K562 (cell line): ENCODE measurements at regions not wholly inside any gene's neighbourhood (a gene's known extent, or its start where the extent isn't known, plus 50 kb on each side); places are given as distances from the start of the nearest gene placed in this dataset.

Experiments used
- ATAC-seq: fragments of 200-7000 bp; cut with Tn5 transposase; 3 replicates; pipeline ENCODE4 v1.9.1; 2020; ENCODE audit warnings: moderate library complexity
- BruUV-seq: library from RNA; stranded (reverse); fragments of 400-500 nt; replicated peaks from 2 replicates; lab custom pipeline; 2021; lab: Mats Ljungman, UMichigan
- CTCF ChIA-PET: fragments of 300-600 bp; formaldehyde crosslinking; extraction: SDS; loops from one replicate; lab custom pipeline; 2021; ENCODE audit warnings: low intra/inter-chr PET ratio; lab: Yijun Ruan, JAX
- POLR2A ChIA-PET: fragments of 300-600, 350-650 bp; sonication (Branson Sonifier 250); formaldehyde crosslinking; extraction: SDS; loops from one replicate; lab custom pipeline; 2021; ENCODE audit warnings: antibody characterized with exemption, inconsistent platforms; lab: Yijun Ruan, JAX
- DNase-seq, 4 experiments: peaks; one replicate each; pipeline versions ENCODE4 v3.0.0 to v3.0.0-alpha.2; 2011 to 2018; ENCODE audit warnings: low spot score in 3 of 4, mixed read lengths in 3 of 4; ENCODE audit errors: extremely low read depth in 1 of 4
- FAIRE-seq: peaks from 2 replicates; lab custom pipeline; 2011; peaks lifted over from hg19 to GRCh38; lab: Jason Lieb, UNC
- H2AFZ ChIP-seq: 2 replicates; pipeline ENCODE4 v1.6.0; 2011; ENCODE audit warnings: low read depth, low read length, control low read depth, inconsistent platforms
- H3K27ac ChIP-seq: fragments of 200-600 bp; 3 replicates; pipeline ENCODE4 v1.8.0; 2011; ENCODE audit warnings: low read depth, mild to moderate bottlenecking, control low read depth, inconsistent platforms, low read length, moderate library complexity, mixed read lengths; ENCODE audit errors: extremely low read depth
- H3K27me3 ChIP-seq, 2 experiments: fragments of 300-600 bp in 1 of 2; 2 replicates in 1 of 2; 3 replicates in 1 of 2; pipeline versions ENCODE4 v1.6.0 to v1.8.0; 2011; ENCODE audit warnings: inconsistent platforms in 2 of 2, low read length in 2 of 2, mild to moderate bottlenecking in 1 of 2, mixed read lengths in 1 of 2, moderate library complexity in 1 of 2; ENCODE audit not compliant: control insufficient read depth in 2 of 2, insufficient read depth in 2 of 2
- H3K36me3 ChIP-seq: fragments of 300-600 bp; 3 replicates; pipeline ENCODE4 v1.8.0; 2011; ENCODE audit warnings: mild to moderate bottlenecking, low read length, inconsistent platforms; ENCODE audit not compliant: control insufficient read depth, insufficient read depth
- H3K4me1 ChIP-seq, 2 experiments: fragments of 200-600 bp in 1 of 2; replicated peaks in 1 of 2; 2 replicates in 1 of 2; 3 replicates in 1 of 2; pipeline versions ENCODE4 v1.5.1 to v1.8.0; 2011; ENCODE audit warnings: inconsistent platforms in 2 of 2, low read length in 2 of 2, mild to moderate bottlenecking in 1 of 2, mixed read lengths in 1 of 2, moderate library complexity in 1 of 2; ENCODE audit not compliant: control insufficient read depth in 2 of 2, insufficient read depth in 2 of 2
- H3K4me2 ChIP-seq: 2 replicates; pipeline ENCODE4 v1.6.1; 2011; ENCODE audit warnings: low read length, control low read depth, inconsistent platforms, mixed read lengths; ENCODE audit not compliant: insufficient read depth
- H3K4me3 ChIP-seq: fragments of 200-600 bp; sonication (generic), shearing (Covaris generic); 2 replicates; pipeline ENCODE4 v1.5.1; 2016; ENCODE audit warnings: control low read depth, inconsistent platforms
- H3K79me2 ChIP-seq: fragments of 200-600 bp; 3 replicates; pipeline ENCODE4 v1.8.0; 2011; ENCODE audit warnings: low read length, inconsistent platforms; ENCODE audit not compliant: control insufficient read depth, insufficient read depth
- H3K9ac ChIP-seq, 2 experiments: 2 replicates each; pipeline versions ENCODE4 v1.6.0 to v1.6.1; 2011; ENCODE audit warnings: low read depth in 2 of 2, low read length in 2 of 2, control low read depth in 1 of 2, inconsistent platforms in 1 of 2, mild to moderate bottlenecking in 1 of 2, mixed read lengths in 1 of 2; ENCODE audit not compliant: insufficient read depth in 1 of 2
- H3K9me1 ChIP-seq: one replicate; pipeline ENCODE4 v1.6.0; 2011; ENCODE audit warnings: inconsistent platforms, mild to moderate bottlenecking, low read length, moderate library complexity; ENCODE audit not compliant: control insufficient read depth, insufficient read depth
- H3K9me3 ChIP-seq: replicated peaks from 2 replicates; pipeline ENCODE4 v1.5.1; 2011; ENCODE audit warnings: low read depth, low read length, inconsistent platforms; ENCODE audit not compliant: control insufficient read depth, insufficient read depth
- H4K20me1 ChIP-seq: replicated peaks from 2 replicates; pipeline ENCODE4 v1.6.1; 2011; ENCODE audit warnings: low read length, inconsistent platforms, mixed read lengths; ENCODE audit not compliant: control insufficient read depth, insufficient read depth
- CREB1 ChIP-seq, 2 experiments: sonication (generic) in 1 of 2; formaldehyde crosslinking in 1 of 2; IDR thresholded peaks; 2 replicates each; pipeline versions ENCODE4 v1.6.1 to v1.8.0; 2012 to 2022; ENCODE audit warnings: inconsistent platforms in 1 of 2, mild to moderate bottlenecking in 1 of 2, missing genetic modification reagents in 1 of 2, moderate library complexity in 1 of 2
- POLR3A ChIP-seq: IDR thresholded peaks from 2 replicates; pipeline ENCODE4 v1.6.1; 2011; ENCODE audit warnings: borderline replicate concordance, mild to moderate bottlenecking, moderate library complexity; ENCODE audit not compliant: insufficient read length, insufficient read depth; ENCODE audit errors: extremely low read depth
- RBM39 ChIP-seq: fragments of 200-400 bp; formaldehyde crosslinking; optimal IDR thresholded peaks from 2 replicates; pipeline ENCODE3; 2018; ENCODE audit warnings: low read depth, low read length
- ZNF584 ChIP-seq: fragments of 200-800 bp; sonication (Bioruptor generic); IDR thresholded peaks from 2 replicates; pipeline ENCODE4 v1.6.1; 2016; ENCODE audit warnings: low read depth, mild to moderate bottlenecking, missing genetic modification characterization, missing compliant biosample characterization
- WGBS: fragments of 100-300 bp; shearing (Covaris generic); methylation state at CpG from one replicate; pipeline ENCODE4 v1.1.6; 2016; ENCODE audit warnings: low coverage, mixed read lengths; ENCODE audit not compliant: insufficient coverage; ENCODE audit errors: missing lambda C conversion rate; 5-methylcytosine and 5-hydroxymethylcytosine counted together
- in situ Hi-C: fragments of 300-500 bp; cut with MboI; formaldehyde crosslinking; loops from 4 replicates; pipeline ENCODE4 v1.15.0; 2018; ENCODE audit warnings: inconsistent platforms, mixed read lengths
- intact Hi-C: fragments of 100-400 bp; cut with micrococcal nuclease; formaldehyde crosslinking; loops from 2 replicates; pipeline ENCODE4 v1.14.2; 2022
- TF ChIP-seq, protein P1 (sequence below): IDR thresholded peaks from 2 replicates; pipeline ENCODE4 v1.6.1; 2016; ENCODE audit warnings: missing genetic modification characterization, missing compliant biosample characterization

- in situ Hi-C loops: no loop called here
- no TSS peak for BruUV-seq
- no peak for TF ChIP-seq ZNF584 (CRISPR knock-in tag)
- TF ChIP-seq, protein P1, sequence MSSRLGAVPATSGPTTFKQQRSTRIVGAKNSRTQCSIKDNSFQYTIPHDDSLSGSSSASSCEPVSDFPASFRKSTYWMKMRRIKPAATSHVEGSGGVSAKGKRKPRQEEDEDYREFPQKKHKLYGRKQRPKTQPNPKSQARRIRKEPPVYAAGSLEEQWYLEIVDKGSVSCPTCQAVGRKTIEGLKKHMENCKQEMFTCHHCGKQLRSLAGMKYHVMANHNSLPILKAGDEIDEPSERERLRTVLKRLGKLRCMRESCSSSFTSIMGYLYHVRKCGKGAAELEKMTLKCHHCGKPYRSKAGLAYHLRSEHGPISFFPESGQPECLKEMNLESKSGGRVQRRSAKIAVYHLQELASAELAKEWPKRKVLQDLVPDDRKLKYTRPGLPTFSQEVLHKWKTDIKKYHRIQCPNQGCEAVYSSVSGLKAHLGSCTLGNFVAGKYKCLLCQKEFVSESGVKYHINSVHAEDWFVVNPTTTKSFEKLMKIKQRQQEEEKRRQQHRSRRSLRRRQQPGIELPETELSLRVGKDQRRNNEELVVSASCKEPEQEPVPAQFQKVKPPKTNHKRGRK (tag): peak; percentile 94
- Histone ChIP-seq H3K4me3 (no peak overlapping the region), H3K27me3 (0 out of 5 replicates have a peak, but pooled peaks cover 0 to 2% of the 10 kb centered on the region in 2 experiments), H2AFZ (no peak overlapping the region), H3K4me2 (no peak overlapping the region), H3K4me1 (peaks cover 0 to 6% of the 10 kb centered on the region in 2 experiments; a peak in 2 of 5 replicates), H3K9me3 (no peaks in the 10 kb centered on the region), H3K36me3 (no peaks in the 10 kb centered on the region), H3K9me1 (no peaks in the 10 kb centered on the region), H4K20me1 (no peaks in the 10 kb centered on the region), H3K79me2 (no peaks in the 10 kb centered on the region), H3K27ac (no peak overlapping the region), H3K9ac (no peak overlapping the region)
- CTCF ChIA-PET: interaction anchor here (0.6 kb wide), 1 partner anchor 64 kb away, joined by 3 read pairs; no protein-coding TSS in a partner anchor
- FAIRE-seq: peak; percentile 6
- WGBS: 0% methylated on average over 2 of the region's 2 CpGs
- intact Hi-C loops: no loop called here
- POLR2A ChIA-PET: interaction anchor here (0.7 kb wide), 1 partner anchor 155 kb away, joined by 4 read pairs; no protein-coding TSS in a partner anchor
- no peak for DNase-seq
- ATAC-seq: no peak
Measured at GRCh38 chr5:10913181-10913810, 152.3 kb upstream of the DAP start.

- H4K20me1 ChIP-seq: no peaks in the 10 kb centered on the region
- DNase-seq: no peak
- no peak for FAIRE-seq
- H2AFZ ChIP-seq: no peak overlapping the region
- intact Hi-C loops: no loop called here
- no peak overlapping the region for H3K4me3 ChIP-seq
- peaks cover 0 to 6% of the 10 kb centered on the region in 2 experiments; a peak in 2 of 5 replicates for H3K4me1 ChIP-seq
- H3K9me3 ChIP-seq: no peaks in the 10 kb centered on the region
- BruUV-seq: no TSS peak
- no peaks in the 10 kb centered on the region for H3K36me3 ChIP-seq
- TF ChIP-seq CREB1 (IDR thresholded peaks at IDR 0.05): no peak
- no peak for TF ChIP-seq CREB1 (CRISPR knock-in tag; IDR thresholded peaks at IDR 0.05)
- no peak for TF ChIP-seq RBM39
- no peak for TF ChIP-seq POLR3A
- TF ChIP-seq, all 486 proteins: peak for 0
- 0 out of 5 replicates have a peak, but pooled peaks cover 0 to 2% of the 10 kb centered on the region in 2 experiments for H3K27me3 ChIP-seq
- H3K9me1 ChIP-seq: no peaks in the 10 kb centered on the region
- H3K27ac ChIP-seq: no peak overlapping the region
- H3K4me2 ChIP-seq: no peak overlapping the region
- ATAC-seq: no peak
- ChIA-PET POLR2A (no interaction called here), CTCF (no interaction called here)
- in situ Hi-C loops: no loop called here
- 2% methylated on average over 2 of the region's 2 CpGs for WGBS
- no peaks in the 10 kb centered on the region for H3K79me2 ChIP-seq
- H3K9ac ChIP-seq: no peak overlapping the region
Measured at GRCh38 chr5:10912435-10912834, 151.4 kb upstream of the DAP start.
